GM12872 (cell line): ENCODE measurements at regions not wholly inside any gene's neighbourhood (a gene's known extent, or its start where the extent isn't known, plus 50 kb on each side); places are given as distances from the start of the nearest gene placed in this dataset.

Experiments
- TF ChIP-seq, protein P1 (sequence below): IDR thresholded peaks from 3 replicates; pipeline ENCODE4 v1.5.1; 2011; ENCODE audit warnings: low read depth, mild to moderate bottlenecking, low read length, moderate library complexity; ENCODE audit not compliant: insufficient read depth

DNA sequence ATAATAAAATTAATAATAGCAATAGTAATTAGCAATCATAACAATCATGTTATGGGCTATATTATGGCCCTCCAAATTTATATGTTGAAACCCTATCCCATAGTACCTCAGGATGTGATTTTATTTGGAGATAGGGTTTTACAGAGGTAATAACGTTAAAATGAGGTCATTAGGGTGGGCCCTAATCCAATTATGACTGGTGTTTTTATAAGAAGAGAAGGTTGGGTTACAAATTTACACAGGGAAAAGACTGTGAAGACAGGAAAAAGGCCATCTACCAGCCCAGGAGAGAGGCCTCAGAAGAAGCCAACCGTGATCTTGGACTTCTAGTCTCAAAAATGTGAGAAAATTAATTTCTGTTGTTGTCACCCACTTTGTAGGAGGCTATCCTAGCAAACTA is 353.1 kb downstream of the CHL1 start:
- TF ChIP-seq, protein P1, sequence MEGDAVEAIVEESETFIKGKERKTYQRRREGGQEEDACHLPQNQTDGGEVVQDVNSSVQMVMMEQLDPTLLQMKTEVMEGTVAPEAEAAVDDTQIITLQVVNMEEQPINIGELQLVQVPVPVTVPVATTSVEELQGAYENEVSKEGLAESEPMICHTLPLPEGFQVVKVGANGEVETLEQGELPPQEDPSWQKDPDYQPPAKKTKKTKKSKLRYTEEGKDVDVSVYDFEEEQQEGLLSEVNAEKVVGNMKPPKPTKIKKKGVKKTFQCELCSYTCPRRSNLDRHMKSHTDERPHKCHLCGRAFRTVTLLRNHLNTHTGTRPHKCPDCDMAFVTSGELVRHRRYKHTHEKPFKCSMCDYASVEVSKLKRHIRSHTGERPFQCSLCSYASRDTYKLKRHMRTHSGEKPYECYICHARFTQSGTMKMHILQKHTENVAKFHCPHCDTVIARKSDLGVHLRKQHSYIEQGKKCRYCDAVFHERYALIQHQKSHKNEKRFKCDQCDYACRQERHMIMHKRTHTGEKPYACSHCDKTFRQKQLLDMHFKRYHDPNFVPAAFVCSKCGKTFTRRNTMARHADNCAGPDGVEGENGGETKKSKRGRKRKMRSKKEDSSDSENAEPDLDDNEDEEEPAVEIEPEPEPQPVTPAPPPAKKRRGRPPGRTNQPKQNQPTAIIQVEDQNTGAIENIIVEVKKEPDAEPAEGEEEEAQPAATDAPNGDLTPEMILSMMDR, result no peak

DNA sequence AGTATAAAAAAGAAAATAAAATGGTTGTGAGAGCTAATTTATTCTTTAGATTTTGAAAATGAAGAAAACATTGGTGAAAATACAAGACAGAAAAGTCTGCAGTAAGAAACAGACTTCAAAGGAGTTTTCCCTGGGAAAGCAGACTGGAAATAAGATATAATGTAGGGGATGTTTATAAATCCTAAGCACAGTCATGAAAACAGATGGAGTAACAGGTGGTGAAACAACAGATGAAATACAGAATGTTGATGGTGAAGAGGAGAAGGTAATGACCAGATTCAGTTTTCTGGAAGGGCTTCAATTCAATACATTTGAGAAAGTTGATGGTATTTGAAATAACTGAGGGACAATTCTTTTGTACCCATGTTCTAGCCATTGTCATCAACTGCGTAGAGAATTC is 353.9 kb downstream of the CHL1 start:
- TF ChIP-seq, protein P1, result no peak

DNA sequence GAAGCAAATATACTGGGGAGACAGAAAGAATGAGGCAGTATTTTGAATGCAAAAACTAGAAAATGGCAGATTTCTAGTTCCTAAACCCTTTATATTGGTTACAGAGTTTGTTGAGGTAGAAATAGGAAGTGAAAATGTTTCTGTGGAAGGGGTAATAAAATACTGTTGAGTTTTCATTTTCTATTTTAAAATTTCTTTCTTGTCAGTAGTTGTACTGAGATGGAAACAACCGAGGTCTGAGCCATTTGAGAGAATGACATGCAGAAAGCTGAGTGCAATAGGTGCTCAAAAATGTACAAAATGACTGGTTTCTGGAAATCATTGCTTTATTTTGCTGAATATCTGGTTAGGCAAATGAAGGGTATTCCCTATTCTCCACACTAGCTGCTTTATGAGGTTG is 361.4 kb downstream of the CHL1 start:
- TF ChIP-seq, protein P1, result no peak

DNA sequence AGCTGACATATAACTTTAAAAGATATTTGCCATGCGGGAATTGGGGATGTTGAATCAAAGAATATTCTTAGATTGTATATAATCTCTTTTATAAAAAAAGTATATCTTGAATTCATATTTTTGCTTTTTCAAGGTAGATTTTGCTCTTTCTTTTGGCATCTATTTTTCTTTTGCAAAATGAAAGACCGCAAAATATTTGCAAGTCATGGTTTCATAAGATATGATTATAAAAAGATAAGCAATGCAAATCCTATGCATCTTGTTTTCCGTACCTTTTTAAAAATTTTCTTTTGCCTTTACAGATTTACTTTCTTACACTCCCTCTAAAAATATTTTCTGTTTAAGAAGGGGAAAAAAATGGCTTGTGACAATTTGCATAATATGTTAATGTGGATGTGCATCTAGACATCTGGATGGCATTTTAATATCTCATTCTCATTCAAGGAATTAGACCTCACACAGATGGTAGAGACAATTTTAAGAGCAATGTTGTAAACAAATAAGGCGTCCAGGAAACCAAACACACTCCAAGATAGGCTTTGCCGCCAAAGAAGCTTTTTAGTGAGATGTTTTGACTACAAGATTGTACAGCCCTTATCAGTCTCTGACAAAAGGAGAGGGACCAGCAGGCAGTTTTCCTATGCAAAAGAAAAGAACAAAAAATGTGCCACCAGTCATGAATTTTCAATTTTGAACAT is 371.1 kb downstream of the CHL1 start:
- TF ChIP-seq, protein P1, result no peak

DNA sequence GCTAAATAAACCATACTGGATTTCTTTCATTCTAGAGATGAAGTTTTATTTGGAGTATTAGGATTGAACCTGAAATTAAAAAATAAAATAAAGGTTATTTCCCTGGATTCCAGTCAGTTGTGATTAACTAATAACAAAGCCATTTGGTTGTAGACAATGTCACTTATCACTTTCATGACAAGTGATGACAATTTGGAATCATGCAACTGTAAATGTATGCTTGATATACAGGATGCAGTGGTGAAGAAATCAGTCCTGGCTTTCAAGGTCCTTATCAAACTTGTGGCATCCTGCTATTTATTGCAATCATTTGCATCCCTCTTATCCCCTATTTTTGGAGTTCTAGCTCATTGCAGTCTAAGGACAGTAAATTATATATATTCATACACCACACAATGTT is 425.2 kb downstream of the CHL1 start:
- TF ChIP-seq, protein P1, result no peak

DNA sequence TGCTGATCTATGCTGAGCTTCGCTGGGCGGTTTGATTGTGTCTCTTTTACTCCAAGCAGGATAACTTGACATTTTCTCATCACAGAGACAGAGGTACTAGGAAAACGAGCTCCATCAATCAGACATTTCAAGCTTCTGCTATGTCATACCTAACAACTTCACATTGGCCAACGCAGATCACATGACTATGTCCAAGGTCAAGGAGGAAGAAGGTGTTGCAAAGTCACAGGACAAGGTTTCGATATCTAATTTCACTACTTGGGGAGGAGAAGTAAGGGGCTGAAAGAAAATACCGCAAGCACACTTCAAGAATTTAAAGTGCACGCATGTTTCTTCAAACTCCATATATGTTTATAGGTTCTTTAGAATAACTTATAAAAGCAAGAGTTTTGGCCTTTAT is 425.8 kb downstream of the CHL1 start:
- TF ChIP-seq, protein P1, result no peak

DNA sequence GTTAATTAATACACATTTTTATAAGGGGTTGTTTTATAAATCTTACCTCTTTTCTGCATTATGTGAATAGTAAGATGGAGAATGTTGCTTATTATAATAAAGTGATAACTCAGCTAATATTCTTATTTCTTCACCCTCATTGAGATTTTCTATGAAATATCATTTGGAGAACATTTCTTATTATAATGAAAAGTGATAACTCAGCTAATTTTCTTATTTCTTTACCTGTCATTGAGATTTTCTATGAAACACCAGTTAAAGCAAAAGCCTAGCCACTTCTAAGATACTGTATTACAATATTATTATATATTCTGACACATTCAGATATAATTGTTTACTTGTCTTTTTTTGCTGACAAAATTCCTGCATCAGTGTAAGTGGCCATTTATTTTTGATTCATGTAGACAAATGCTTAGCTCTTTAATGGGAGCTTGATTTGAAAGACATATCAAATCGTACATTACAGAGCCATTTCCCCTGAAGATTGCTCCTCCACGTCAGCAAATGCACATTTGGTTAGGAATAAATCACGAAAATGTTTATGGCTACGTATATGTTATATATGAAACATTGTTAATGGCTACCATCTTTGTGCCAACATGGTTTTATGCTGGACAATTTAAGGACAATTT is 427.5 kb downstream of the CHL1 start:
- TF ChIP-seq, protein P1, result no peak
